Epidermal melanocyte (primary cell): ENCODE measurements at regions not wholly inside any gene's neighbourhood (a gene's known extent, or its start where the extent isn't known, plus 50 kb on each side); places are given as distances from the start of the nearest gene placed in this dataset.

ENCODE experiments used
- DNase-seq: peaks from one replicate; pipeline ENCODE4 v3.0.0; 2011; ENCODE audit warnings: low spot score; ENCODE audit not compliant: insufficient read length

- no peak for DNase-seq
Observed at GRCh38 chr3:159887911-159888310, 100.7 kb upstream of the IL12A start.

DNA sequence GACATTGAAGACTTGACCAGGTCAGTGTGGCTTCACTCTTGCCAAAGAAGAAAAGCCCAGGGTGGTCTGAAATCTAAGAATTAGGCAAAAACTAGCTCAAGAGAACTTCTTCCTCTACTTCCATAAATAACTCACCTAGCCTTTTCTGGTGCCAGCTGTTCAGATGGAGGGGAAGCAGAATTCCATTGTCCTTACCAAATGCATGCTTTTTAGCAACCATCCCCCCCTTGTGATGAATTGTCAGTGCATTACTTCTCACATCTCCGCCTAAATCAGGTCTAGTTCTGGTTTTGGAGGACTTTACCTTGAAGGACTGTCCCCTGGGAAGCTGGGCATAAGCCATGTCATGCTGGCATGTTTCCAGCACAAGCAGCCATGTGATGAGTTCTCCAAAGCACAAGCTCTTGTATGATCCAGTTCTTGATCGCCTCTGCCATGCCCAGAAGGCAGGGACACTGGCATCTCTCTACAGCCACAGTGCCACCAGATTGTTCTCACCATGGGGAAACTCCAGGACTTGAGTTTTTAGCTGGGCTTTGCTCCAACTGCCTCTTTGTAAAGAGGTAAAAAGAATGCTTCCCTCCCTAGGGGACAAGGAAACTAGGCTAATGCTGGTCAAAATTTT, 96.4 kb upstream of the IL12A start:
- DNase-seq, result no peak

GRCh38 chr3:159892801-159893200, 95.8 kb upstream of the IL12A start:
- DNase-seq, result no peak

DNA sequence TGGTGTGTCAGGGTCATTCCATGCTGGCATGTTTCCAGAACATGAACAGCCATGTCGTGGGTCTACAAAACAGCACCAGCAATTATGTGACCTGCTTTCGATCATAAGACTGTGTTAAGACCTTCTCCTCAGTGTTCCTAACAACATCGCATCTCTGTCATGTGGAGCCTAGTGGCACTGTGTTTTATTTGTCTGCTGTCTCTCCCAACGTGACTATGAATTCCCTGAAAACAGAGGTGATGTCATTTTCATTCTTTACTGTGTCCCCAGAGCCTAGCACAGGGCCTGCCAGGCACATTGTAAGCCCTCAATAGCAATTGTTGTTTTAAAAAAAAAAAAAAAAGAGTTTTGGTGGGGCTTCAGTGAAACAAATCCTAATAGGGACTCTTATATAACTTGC, 94.2 kb upstream of the IL12A start:
- no peak for DNase-seq

DNA sequence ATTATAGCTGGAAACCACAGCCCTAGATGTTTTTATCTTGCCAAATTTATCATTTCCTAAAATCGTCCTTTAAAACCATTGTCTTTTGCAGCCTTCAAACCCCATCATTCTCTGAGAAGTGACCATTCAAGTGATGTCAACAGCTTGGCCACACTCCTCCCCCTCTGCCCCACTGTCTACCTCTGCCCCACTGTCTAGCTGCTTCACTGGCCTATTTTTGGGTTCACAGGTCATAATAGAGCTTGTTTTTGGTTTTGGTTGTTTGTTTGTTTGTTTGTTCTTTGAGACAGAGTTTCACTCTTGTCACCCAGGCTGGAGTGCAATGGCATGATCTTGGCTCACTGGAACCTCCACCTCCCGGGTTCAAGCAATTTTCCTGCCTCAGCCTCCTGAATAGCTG, 93.2 kb upstream of the IL12A start:
- no peak for DNase-seq

GRCh38 chr3:159896543-159896942, 92.1 kb upstream of the IL12A start:
- no peak for DNase-seq

GRCh38 chr3:159897331-159898075, 91.1 kb upstream of the IL12A start:
- no peak for DNase-seq

GRCh38 chr3:159898147-159898546, 90.5 kb upstream of the IL12A start:
- DNase-seq, result no peak

DNA sequence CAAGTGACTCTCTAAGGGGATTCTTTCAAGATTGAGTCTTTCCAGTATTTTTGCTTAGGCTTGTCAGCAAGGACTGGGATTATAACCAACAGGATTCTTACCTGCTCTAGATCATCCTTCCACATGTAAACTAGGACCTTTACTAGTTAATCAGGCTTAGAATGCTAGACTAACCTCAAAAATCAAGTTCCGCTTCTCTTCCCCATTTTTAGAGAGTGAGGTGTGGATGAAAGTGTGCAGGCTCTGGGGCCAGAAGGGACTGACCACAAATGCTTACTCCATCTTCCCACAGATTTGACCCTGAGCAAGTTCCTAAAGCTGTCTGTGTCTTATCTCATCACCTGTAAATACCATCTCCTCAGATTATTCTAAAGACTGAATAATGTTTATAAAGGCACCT, 89.5 kb upstream of the IL12A start:
- no peak for DNase-seq

DNA sequence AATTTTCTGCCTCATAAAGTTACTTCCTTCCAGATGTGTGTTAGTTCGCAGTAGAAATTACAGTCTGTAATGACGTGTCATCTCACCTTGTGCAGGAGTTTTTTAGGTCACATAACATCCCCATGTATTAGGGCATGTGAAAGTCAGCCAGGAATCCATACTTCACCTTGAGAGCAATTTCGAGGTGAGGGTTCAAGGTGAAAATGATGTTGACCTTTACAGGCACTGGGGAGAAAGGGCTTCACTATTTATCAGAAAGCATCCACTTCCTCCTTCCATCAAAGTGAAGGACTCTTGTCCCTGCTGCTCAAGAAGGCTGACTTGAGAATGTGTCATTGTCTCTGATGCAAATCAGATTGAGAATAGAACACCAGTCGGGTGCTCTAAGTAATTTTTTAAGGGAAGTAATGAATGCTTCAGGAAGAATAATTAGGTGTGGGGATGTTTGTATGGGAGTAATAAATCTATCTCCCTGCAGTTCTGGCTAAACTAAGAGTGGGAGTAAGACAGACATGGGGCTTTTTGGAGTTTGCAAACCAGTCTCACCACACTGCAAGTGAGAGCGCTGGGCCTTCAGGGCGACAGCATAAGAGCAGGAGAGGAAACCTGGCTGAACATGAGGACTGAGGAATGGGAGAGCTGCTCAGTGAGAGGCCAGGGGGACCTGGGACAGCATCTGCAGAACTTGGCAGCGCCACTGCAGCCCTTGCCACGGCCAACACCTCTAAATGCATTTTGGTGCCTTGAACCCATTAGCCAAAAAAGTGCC, 85.9 kb upstream of the IL12A start:
- no peak for DNase-seq

DNA sequence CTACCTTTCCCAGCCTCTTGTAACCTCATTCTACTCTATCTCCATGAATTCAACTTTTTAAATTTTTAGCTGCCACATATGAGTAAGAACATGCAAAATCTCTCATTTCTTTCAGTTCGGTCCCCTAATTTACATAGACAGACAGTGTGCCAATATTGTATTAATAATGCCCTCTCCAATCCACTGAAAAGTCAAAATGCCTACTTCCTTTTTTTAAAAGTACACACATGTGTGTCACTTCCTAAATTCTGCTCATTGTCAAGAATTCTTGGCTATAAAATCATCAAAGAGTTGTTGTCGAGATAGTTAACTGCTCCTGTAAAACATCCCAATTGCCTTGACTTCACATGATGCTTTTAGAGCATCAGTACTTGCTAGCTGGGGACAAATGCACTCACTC, 84.2 kb upstream of the IL12A start:
- DNase-seq, result no peak

- no peak for DNase-seq
Observed at GRCh38 chr3:159904911-159905310, 83.7 kb upstream of the IL12A start.

DNA sequence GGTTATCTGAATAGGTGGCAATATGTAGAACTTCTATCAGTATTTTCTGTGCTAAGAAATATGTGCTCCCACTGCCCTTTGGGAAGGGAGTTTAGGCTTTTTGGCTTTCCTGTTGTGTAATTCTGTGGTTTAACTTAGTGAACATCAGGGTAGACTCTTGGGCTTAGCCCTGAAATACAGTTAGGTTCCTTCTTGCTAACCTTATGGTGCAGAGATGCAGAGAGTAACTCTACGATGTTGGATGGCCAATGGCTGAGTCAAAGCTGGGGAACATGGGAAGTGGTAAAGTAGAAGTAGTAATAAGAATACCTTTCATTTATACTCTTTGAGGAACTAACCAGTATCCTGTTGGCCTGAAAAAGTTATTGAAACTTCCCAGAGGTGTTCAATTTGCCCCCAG, 80.8 kb upstream of the IL12A start:
- no peak for DNase-seq

DNA sequence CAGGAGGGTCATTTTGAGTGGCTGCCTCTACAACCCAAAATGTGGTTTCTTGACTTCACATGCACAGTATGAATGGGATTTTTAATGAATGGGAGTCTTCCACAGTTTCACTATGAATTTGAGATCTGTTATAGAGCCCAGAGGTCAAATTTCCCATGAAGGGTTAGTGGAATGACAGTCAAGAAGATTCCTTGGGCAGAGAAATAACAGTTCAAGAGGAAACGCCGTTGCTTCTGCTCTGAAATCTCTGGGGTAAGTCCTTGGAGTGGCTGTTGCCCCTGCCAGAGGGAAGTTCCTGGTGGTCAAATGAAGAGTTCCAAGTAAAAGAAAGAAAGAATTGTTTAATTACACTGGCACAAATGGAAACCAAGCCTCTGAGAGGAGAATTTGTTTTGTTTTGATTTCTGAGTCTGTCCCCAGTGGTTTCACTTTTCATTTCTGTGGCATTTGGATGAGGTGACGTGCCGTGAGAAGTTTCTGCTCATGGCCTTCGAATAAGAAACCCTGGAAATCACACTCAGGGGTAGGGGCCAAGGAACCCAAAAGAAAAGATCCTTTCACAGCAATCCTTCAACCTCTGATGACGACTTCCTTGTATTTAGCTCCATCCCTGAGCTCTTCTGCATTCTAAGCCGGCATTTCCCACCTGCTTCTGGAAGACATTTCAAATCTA, 77.5 kb upstream of the IL12A start:
- DNase-seq, result no peak

DNA sequence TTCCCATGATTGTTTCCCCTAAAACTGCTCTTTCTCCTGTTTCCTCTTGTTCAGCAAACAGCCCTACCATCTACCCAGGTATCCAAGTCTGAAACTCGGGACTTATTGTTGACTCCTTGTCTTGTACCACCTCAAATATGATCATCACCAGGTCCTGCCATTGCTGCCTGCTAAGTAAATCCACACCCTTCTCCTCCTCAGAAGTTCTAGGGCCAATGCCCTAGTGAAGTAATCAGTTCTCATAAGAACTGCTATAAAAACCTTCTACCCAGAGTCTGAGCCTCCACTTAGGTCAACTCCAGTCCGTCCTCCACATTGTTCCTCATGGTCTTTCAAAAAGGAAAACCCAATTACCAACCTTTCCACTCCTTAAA, 77.0 kb upstream of the IL12A start:
- no peak for DNase-seq

DNA sequence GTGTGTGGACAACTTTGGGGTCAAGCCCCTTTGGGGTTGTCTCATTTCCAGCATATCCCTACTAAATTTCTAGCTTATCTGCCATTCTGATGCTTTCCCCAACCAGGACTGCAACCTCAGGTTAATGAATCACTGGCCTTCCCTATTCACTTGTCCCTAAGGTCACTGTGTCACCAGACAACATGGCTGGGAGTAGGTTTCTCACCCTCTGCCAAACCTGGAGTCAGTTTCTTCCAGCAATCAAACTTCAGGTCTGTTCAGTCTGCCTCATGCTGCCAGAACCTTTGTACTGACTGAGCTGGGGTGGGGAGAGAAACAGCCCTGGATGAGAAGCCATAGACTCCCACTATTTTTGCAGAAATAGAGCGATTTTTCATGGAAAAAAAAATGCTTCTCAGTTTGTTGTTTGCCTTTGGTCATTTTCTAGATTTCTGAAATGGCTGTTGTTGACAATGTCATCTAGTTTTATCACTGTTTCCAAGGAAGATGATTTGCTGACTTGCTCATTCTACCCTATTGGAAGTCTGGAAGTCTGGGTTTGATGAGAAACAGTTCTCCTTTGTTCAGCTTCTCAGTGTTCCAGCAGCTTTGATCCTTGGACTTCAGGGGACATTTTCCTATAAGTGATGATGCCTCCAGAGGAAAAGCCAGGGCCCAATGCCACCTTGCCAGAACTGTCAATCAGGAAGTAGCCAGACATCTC, 74.8 kb upstream of the IL12A start:
- DNase-seq, result no peak

DNA sequence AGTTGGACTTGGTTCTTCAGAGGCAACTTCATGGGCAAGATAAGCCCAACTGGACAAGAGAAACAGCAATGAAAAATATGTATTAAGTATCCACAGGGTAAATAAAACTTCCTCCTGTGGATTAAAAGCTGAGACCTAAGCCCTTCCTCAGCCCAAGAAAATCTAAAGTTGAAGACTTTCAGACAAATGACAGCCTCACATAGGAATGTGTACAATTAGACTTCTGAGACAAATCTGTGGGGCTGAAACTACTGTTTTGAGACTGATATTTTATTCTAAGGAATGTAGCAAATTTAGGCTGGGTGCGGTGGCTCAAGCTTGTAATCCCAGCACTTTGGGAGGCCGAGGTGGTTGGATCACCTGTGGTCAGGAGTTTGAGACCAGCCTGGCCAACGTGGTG, 74.2 kb upstream of the IL12A start:
- DNase-seq, result no peak

DNA sequence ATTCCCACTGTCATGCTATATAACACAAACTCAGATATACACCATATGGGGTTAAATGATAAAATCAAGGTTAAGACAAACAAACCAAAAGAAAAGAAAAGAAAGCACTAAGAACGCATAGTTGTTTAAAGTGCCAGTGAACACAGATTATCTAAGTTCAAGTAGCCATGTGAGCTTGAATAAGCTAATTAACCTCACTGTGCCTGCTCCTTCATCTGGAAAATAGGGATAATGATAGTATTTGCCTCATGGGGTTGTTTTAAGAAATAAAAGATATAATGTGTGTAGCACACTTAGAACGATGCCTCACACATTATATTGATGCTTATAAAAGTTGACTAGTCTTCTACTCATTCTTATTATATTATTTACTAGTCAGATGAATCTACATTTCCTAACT, 72.6 kb upstream of the IL12A start:
- DNase-seq, result no peak

GRCh38 chr3:159917141-159917540, 71.5 kb upstream of the IL12A start:
- DNase-seq, result no peak

DNA sequence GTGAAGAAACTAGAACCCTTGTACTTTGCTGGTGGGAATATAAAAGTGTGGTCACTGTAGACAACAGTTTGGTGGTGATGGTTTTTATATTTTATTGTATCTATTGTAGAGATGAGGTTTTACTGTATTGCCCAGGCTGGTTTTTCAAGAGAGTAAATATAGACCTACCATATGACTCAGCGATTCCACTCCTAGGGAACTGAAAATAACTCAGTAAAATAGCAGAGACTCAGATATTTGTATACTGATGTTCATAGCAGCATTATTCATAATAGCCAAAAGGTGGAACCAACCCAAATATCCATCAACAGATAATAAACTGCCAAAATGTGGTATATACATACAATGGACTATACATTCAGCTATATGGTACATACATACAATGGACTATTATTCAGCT, 68.8 kb upstream of the IL12A start:
- DNase-seq, result no peak

- no peak for DNase-seq
Observed at GRCh38 chr3:159922193-159922840, 66.3 kb upstream of the IL12A start.
